HG03280 (cell line): ENCODE measurements at regions not wholly inside any gene's neighbourhood (a gene's known extent, or its start where the extent isn't known, plus 50 kb on each side); places are given as distances from the start of the nearest gene placed in this dataset.
"Not testable (repeated sequence)": the region's sequence is repeated elsewhere in the genome, so short reads cannot be mapped to it uniquely, and the experiment has no call there.

Experiments used
- ATAC-seq: cut with Tn5 transposase; IDR thresholded peaks from one replicate; pipeline ENCODE4 v1.9.1; 2021; ENCODE audit warnings: mild to moderate bottlenecking, moderate library complexity; ENCODE audit not compliant: unreplicated experiment

- no peak for ATAC-seq
Measured at GRCh38 chr18:67143028-67143427, 373.5 kb downstream of the DSEL start.

GRCh38 chr18:67142604-67143003, 373.9 kb downstream of the DSEL start:
- ATAC-seq: no peak

- ATAC-seq: no peak
Measured at GRCh38 chr18:67140495-67140894, 376.0 kb downstream of the DSEL start.

- no peak for ATAC-seq
Measured at GRCh38 chr18:67139899-67140298, 376.6 kb downstream of the DSEL start.

- no peak for ATAC-seq
Measured at GRCh38 chr18:67135981-67136380, 380.5 kb downstream of the DSEL start.

- no peak for ATAC-seq
Measured at GRCh38 chr18:67134911-67135310, 381.6 kb downstream of the DSEL start.

- no peak for ATAC-seq
Measured at GRCh38 chr18:67133669-67134068, 382.9 kb downstream of the DSEL start.

GRCh38 chr18:67132919-67133318, 383.6 kb downstream of the DSEL start:
- ATAC-seq: no peak

- no peak for ATAC-seq
Measured at GRCh38 chr18:67131498-67131897, 385.0 kb downstream of the DSEL start.

- not testable (repeated sequence) for ATAC-seq
Measured at GRCh38 chr18:67126751-67127150, 389.8 kb downstream of the DSEL start.

GRCh38 chr18:67123901-67124300, 392.6 kb downstream of the DSEL start:
- ATAC-seq: no peak

- no peak for ATAC-seq
Measured at GRCh38 chr18:67117804-67118203, 398.7 kb downstream of the DSEL start.

- no peak for ATAC-seq
Measured at GRCh38 chr18:67109535-67109934, 407.0 kb downstream of the DSEL start.

- ATAC-seq: no peak
Measured at GRCh38 chr18:67108894-67109293, 407.6 kb downstream of the DSEL start.

GRCh38 chr18:67104700-67105284, 411.7 kb downstream of the DSEL start:
- no peak for ATAC-seq

GRCh38 chr18:67094123-67094522, 422.4 kb downstream of the DSEL start:
- no peak for ATAC-seq

- no peak for ATAC-seq
Measured at GRCh38 chr18:67092141-67092540, 424.4 kb downstream of the DSEL start.

GRCh38 chr18:67081482-67082211, 434.9 kb downstream of the DSEL start:
- no peak for ATAC-seq

GRCh38 chr18:67080601-67081000, 435.9 kb downstream of the DSEL start:
- ATAC-seq: no peak

- no peak for ATAC-seq
Measured at GRCh38 chr18:67074309-67074708, 442.2 kb downstream of the DSEL start.

GRCh38 chr18:67072791-67073190, 443.7 kb downstream of the DSEL start:
- no peak for ATAC-seq

GRCh38 chr18:67068608-67069007, 447.9 kb downstream of the DSEL start:
- no peak for ATAC-seq

GRCh38 chr18:67047334-67047733, 443.4 kb upstream of the CDH19 start:
- no peak for ATAC-seq
